ENCODE measurements at regions not wholly inside any gene's neighbourhood (a gene's known extent, or its start where the extent isn't known, plus 50 kb on each side); places are given as distances from the start of the nearest gene placed in this dataset.

DNA sequence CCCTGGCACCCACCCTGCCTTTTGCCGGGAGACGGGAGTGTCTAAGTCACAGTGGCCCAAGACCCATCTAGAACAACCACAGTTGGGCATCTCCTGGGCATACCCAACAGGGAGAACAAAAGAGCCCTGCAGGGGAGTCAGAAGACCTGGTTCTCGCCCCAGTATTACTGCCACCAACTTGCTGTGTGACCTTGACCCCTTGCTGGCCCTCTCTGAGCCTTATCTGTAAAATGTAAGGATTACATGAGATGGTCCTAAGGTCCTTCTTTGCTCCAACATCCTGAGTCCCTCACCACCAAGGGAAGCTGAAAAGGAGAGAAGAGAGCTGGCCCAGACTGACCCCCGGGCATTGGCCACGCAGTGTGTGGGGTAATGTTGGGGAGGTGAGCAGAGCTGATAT, 119.0 kb downstream of the CCT6B start:
- H3K36me3 ChIP-seq: no peaks in the 10 kb centered on the region
- DNase-seq (no peak), ATAC-seq (no peak)
- H3K27me3 ChIP-seq: peaks cover 0 to 2% (median 0%) of the 10 kb centered on the region in 9 donors
- no peak overlapping the region for H3K27ac ChIP-seq
- intact Hi-C loops (cut with DNase I): loop anchor here in 1 of 10 donors (10.0 kb wide), 1 partner anchor 57 kb away; no protein-coding TSS in a partner anchor
- TF ChIP-seq, protein P1, sequence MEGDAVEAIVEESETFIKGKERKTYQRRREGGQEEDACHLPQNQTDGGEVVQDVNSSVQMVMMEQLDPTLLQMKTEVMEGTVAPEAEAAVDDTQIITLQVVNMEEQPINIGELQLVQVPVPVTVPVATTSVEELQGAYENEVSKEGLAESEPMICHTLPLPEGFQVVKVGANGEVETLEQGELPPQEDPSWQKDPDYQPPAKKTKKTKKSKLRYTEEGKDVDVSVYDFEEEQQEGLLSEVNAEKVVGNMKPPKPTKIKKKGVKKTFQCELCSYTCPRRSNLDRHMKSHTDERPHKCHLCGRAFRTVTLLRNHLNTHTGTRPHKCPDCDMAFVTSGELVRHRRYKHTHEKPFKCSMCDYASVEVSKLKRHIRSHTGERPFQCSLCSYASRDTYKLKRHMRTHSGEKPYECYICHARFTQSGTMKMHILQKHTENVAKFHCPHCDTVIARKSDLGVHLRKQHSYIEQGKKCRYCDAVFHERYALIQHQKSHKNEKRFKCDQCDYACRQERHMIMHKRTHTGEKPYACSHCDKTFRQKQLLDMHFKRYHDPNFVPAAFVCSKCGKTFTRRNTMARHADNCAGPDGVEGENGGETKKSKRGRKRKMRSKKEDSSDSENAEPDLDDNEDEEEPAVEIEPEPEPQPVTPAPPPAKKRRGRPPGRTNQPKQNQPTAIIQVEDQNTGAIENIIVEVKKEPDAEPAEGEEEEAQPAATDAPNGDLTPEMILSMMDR (IDR thresholded peaks at IDR 0.05): no peak
- TF ChIP-seq POLR2A (IDR thresholded peaks at IDR 0.05): no peak
- WGBS, 4 donors: 93 to 97% (median 95%) methylated on average over 5 of the region's 5 CpGs
- H3K4me3 ChIP-seq: no peak overlapping the region
- H3K4me1 ChIP-seq: no peaks in the 10 kb centered on the region
- H3K9me3 ChIP-seq: no peaks in the 10 kb centered on the region

DNA sequence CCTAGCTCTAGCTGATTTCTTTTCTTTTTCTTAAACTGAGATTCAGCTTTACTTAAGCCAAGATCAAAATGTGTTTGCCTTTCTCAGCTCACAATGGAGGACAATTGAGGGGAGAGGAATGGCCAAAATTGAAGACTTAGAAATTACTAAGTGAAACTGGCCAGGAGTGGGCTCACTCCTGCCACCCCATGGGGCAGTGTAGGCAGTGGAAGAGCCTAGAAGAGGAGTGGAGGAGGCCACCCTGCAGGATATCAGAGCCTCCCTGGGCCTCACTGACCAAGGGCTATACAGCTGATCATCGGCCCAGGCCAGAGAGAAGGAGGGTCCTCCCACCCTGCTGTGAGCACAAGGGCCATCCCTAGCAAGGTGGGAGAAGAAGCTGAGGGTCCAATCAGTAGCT, 119.8 kb downstream of the CCT6B start:
- WGBS, 4 donors: 33 to 60% (median 52%) methylated on average over 1 of the region's 1 CpG
- Histone ChIP-seq H3K27me3 (peaks cover 0 to 2% (median 0%) of the 10 kb centered on the region in 9 donors), H3K36me3 (no peaks in the 10 kb centered on the region), H3K27ac (no peak overlapping the region), H3K4me1 (no peaks in the 10 kb centered on the region), H3K9me3 (no peaks in the 10 kb centered on the region), H3K4me3 (no peak overlapping the region)
- TF ChIP-seq, protein P1 (IDR thresholded peaks at IDR 0.05): no peak
- no peak for TF ChIP-seq POLR2A (IDR thresholded peaks at IDR 0.05)
- intact Hi-C loops (cut with DNase I): loop anchor here in 1 of 10 donors (10.0 kb wide), 1 partner anchor 57 kb away; no protein-coding TSS in a partner anchor
- ATAC-seq: no peak
- DNase-seq: no peak

GRCh38 chr17:34840750-34841149, 120.5 kb downstream of the CCT6B start:
- intact Hi-C loops (cut with DNase I): loop anchor here in 1 of 10 donors (10.0 kb wide), 1 partner anchor 56 kb away; no protein-coding TSS in a partner anchor
- 35 to 56% (median 43%) methylated on average over 3 to 4 of the region's 4 CpGs for WGBS, 4 donors
- Histone ChIP-seq H3K36me3 (no peaks in the 10 kb centered on the region), H3K9me3 (no peaks in the 10 kb centered on the region), H3K27ac (no peak overlapping the region), H3K4me3 (no peak overlapping the region), H3K4me1 (no peaks in the 10 kb centered on the region), H3K27me3 (peaks cover 0 to 2% (median 0%) of the 10 kb centered on the region in 9 donors)
- no peak for TF ChIP-seq POLR2A (IDR thresholded peaks at IDR 0.05)
- DNase-seq: no peak
- ATAC-seq: no peak

- TF ChIP-seq POLR2A (IDR thresholded peaks at IDR 0.05): no peak
- TF ChIP-seq, protein P1 (IDR thresholded peaks at IDR 0.05): no peak
- Histone ChIP-seq H3K4me1 (no peaks in the 10 kb centered on the region), H3K27ac (no peak overlapping the region), H3K36me3 (no peaks in the 10 kb centered on the region), H3K9me3 (no peaks in the 10 kb centered on the region), H3K27me3 (peaks cover 0 to 2% (median 0%) of the 10 kb centered on the region in 9 donors), H3K4me3 (no peak overlapping the region)
- intact Hi-C loops (cut with DNase I): no loop called here
- ATAC-seq (no peak), DNase-seq (no peak)
- WGBS, 4 donors: 77 to 83% (median 82%) methylated on average over 14 of the region's 14 CpGs
These were observed 123.3 kb downstream of the CCT6B start for GRCh38 chr17:34837876-34838478.

DNA sequence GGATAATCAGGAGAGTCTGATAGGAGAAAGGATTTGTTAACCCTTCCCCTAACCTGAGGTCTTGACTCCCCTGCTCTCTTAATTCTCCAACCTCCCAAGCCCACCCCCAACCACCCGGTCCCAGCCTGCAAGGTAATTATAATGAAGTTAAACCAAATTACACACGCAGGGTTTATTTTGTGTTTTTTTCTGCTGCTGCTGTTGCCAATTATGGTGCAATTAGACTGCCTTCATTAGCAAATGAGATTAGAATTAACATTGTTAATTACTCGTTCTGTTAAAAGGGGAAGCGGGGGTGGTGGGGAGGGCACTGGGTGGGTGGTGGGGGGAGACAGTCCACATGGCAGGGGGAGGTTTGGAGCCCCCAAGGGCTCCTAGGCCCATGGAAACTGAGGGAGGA, 128.9 kb downstream of the CCT6B start:
- intact Hi-C loops (cut with DNase I): no loop called here
- Histone ChIP-seq H3K27ac (no peak overlapping the region), H3K9me3 (no peaks in the 10 kb centered on the region), H3K4me3 (no peak overlapping the region), H3K4me1 (no peaks in the 10 kb centered on the region), H3K27me3 (peaks cover 0 to 12% (median 0%) of the 10 kb centered on the region in 9 donors), H3K36me3 (no peaks in the 10 kb centered on the region)
- no peak for ATAC-seq
- 27 to 32% (median 29%) methylated on average over 4 of the region's 4 CpGs for WGBS, 4 donors
- TF ChIP-seq POLR2A (IDR thresholded peaks at IDR 0.05): no peak
- TF ChIP-seq, protein P1 (IDR thresholded peaks at IDR 0.05): no peak
- DNase-seq: no peak
